GM04503 (cell line): ENCODE measurements at regions not wholly inside any gene's neighbourhood (a gene's known extent, or its start where the extent isn't known, plus 50 kb on each side); places are given as distances from the start of the nearest gene placed in this dataset.
"Not testable (repeated sequence)": the region's sequence is repeated elsewhere in the genome, so short reads cannot be mapped to it uniquely, and the experiment has no call there.

ENCODE experiments used
- DNase-seq: peaks from one replicate; pipeline ENCODE4 v3.0.0-alpha.2; 2012; ENCODE audit warnings: low read depth

DNA sequence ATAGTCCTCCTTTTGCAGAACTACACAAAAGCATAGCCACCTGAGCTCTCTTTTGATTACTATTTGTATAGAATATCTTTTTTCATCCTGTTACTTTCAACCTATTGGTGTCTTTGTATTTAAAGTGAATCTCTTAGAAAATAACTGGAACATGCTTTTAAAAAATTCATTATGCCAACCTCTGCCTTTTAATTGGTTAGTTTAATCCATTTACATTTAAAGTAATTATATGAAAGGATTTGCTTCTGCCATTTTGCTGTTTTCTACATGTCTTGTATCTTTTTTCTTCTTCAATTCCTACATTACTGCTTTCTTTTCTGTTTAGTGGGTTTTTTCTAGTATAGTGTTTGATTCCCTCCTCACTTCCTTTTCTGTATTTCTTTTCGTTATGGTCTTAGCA, 407.5 kb upstream of the ZEB2 start:
- DNase-seq, result no peak

DNA sequence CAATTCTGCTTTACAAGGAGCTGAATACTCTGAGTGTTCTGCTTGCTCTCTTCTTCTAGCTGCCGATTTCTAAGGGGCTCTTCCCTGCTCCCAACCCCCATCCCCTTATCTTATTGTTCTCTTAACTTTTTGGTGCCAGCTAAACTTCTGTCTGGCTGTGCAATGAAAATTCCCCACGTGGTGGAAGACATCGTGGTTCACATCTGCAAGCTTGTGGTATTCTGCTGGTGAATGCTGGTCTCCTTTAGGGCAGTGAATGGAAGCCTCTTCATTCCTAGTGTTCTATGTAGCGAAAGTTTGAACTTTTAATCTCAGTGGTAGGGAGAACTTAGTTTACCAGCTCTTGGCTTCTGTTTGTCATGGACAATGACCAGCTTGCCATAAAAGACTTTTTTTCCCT, 406.0 kb upstream of the ZEB2 start:
- DNase-seq, result no peak

DNA sequence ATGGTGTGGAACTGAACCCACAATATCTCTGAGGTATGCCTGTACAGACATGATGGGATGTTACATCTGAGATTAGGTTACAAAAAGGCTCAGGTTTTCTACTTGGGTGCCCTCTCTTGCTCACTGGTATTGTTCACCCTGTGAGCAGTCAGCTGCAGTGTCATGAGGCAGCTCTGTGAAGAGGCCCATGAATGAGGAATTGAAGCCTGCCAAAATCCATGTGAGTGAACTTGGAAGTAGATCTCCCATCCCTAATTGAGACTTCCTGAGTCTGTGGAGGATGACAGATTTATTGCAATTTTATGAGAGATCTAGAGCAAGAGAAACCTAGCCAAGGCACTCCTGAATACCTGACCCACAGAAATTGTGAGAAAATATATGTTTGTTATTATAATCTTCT, 404.9 kb upstream of the ZEB2 start:
- no peak for DNase-seq

DNA sequence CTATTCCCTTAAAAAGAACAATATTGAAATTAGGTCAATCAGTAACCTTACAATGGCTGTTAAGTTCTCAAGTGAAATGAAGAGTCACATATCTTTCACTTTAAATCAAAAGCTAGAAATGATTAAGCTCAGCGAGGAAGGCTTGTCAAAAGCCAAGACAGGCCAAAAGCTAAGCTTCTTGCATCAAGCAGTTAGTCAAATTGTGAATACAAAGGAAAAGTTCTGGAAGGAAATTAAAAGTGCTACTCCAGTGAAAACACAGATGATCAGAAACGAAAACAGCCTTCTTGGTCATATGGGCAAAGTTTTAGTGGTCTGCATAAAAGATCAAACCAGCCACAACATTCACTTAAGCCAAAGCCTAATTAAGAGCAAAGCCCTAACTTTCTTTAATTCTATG, 402.6 kb upstream of the ZEB2 start:
- DNase-seq, result no peak

DNA sequence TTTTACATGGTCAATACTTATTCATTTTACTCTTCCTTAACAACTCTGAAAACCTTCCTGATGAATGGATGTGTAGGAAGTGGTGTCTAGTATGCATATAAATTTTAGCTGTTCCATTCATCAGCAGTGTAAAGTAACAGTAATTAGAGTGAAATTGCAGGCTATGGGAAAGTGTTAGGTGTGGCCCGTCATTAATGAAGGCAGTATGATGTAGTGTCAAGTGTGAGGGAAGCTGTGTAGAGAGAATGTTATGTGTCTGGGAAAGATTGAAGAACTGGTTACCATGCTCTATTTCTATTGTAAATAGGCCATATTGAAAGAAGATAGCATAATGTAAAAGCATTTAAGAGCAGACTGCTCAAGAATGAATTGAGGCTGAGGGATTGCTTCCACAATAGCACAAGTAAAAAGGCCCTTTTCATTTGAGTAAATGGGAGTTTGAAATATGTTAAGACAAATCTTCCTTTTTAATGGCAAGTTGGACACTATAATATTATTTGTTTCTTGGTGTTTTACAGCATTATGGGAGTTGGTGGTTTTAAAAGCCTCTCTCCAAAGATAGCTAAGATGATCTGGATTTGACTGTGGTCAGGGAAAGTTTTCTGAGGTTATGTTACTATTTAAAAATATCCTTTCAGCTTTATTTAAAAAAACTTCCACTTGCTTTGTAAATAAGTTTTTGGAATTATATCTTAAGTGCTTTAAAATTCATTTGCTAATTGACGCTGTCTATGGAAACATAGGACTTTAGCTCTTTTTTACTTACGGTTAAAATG, 401.0 kb upstream of the ZEB2 start:
- no peak for DNase-seq

DNA sequence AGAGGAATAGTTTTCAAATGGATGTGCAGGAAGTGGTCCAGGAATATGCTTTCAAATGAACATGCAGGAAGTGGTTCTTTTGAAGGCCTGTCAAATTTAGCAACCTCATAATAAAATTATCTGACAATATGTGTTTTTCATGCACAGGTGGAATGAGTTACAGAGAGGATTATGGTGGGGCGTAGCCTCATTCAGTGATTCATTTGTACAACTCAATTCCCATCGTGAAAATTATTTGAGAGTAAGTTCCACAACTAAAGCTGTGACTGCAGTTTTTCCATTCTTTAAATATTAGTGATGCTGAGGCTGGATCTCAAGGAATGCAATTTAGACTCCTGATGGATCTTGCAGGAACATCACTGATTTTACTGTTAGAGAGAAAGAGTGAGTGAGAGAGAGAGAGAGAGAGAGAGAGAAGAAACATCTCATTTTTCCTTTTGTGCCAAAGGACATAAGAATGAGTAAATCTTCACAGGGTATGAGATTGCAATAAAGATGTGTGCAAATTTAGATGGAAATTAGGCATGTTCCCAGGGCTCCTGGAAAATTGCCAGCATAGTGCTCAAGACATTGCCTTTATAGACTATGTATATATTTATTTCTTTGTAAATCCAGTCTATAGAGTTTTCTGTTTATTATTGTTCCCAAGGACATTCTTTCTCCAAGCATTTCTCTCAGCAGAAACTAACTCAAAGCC, 394.9 kb upstream of the ZEB2 start:
- peak; percentile 61 for DNase-seq

DNA sequence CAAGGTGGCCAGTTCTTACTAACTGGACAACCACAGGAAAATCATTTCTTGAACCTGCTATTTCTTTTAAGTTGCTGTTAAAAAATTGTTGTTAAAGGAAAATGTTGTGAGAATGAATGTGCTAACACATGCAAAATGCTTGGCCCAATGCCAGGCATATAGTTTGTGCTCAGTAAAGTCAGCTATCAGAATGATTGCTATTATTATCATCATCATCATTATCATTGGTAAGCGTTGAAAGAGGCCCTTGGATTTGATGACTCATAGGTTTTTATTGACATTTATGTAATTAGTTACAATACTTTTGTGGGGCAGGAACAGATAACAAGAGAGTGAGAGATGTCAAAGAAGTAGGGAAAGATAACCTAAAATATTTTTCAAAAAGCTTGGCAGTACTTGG, 394.2 kb upstream of the ZEB2 start:
- DNase-seq, result no peak

DNA sequence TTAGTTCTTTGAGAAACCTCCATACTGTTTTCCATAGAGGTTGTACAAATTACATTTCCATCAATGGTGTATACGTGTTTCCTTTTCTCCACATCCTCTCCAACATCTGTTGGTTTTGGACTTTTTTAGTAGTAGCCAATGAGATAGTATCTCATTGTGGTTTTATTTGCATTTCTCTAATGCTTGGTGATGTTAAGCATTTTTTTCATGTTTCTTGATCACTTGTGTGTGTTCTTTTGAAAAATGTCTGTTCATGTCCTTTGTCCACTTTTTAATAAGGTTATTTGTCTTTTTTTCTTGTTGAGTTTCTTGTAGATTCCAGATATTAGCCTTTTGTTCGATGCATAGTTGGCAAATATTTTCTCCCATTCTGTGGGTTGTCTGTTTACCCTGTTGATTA, 392.3 kb upstream of the ZEB2 start:
- DNase-seq, result no peak

DNA sequence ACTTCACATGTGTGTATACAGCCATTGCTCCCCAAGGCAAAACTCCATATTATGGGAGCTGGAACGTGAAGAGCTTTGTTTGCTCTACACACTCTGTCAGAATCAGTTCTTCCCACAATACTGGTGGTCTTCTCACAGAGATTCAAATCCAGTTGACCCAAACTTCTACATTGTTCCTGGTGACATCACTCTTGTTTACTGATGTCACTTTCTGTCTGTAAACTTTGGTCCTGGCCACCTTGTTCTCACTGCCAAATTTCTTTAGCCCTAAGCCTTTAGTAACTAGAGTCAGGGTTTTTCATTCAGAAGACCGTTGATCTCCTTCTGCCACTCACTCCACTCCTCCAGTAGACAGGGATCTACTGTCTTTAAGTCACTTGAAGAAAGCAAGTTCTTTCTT, 386.0 kb upstream of the ZEB2 start:
- no peak for DNase-seq

DNA sequence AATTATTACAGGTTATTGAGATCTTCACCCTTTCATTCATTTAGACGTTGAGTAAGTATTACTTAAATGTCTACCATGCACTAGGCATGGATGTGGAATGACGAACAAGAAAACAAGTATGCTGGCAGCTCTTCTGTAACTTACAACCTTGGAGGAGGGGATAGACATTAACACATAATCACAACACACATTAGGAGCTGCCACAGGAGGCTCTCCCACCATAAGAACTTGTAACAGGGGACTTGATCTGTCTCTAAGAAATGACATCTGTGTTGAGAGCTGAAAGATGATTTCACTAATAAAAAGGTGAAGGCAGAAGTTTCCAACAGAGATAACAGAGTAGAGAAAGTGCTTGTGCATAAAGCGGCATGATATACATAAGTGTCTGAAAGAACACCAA, 384.7 kb upstream of the ZEB2 start:
- no peak for DNase-seq

DNA sequence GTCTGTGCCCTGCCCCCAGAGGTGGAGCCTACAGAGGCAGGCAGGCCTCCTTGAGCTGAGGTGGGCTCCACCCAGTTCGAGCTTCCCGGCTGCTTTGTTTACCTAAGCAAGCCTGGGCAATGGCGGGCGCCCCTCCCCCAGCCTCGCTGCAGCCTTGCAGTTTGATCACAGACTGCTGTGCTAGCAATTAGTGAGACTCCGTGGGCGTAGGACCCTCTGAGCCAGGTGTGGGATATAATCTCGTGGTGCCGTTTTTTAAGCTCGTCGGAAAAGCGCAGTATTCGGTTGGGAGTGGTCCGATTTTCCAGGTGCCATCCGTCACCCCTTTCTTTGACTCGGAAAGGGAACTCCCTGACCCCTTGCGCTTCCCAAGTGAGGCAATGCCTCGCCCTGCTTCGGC, 383.1 kb upstream of the ZEB2 start:
- DNase-seq, result not testable (repeated sequence)

DNA sequence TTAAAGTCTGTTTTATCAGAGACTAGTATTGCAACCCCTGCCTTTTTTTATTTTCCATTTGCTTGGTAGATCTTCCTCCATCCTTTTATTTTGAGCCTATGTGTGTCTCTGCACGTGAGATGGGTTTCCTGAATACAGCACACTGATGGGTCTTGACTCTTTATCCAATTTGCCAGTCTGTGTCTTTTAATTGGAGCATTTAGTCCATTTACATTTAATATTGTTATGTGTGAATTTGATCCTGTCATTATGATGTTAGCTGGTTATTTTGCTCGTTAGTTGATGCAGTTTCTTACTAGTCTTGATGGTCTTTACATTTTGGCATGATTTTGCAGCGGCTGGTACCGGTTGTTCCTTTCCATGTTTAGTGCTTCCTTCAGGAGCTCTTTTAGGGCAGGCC, 381.5 kb upstream of the ZEB2 start:
- DNase-seq, result not testable (repeated sequence)

DNA sequence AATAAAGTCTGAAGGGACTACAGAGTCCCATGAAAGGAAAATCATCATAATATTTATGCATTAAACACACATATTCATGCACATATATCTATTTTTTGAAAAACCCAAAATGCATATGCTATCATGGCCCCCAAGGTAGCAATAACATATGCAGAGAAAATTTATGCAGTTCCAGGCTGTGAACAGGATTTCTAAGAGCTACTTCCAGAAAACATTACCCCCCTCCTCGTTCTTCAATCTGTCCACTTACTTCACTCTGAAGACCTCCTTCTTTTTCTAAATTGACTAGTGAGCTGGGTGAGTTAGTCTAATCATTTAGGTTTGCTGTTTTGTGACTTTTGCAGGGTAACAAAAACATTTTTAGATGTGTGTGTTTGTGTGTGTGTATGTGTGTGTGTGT, 376.4 kb upstream of the ZEB2 start:
- no peak for DNase-seq

DNA sequence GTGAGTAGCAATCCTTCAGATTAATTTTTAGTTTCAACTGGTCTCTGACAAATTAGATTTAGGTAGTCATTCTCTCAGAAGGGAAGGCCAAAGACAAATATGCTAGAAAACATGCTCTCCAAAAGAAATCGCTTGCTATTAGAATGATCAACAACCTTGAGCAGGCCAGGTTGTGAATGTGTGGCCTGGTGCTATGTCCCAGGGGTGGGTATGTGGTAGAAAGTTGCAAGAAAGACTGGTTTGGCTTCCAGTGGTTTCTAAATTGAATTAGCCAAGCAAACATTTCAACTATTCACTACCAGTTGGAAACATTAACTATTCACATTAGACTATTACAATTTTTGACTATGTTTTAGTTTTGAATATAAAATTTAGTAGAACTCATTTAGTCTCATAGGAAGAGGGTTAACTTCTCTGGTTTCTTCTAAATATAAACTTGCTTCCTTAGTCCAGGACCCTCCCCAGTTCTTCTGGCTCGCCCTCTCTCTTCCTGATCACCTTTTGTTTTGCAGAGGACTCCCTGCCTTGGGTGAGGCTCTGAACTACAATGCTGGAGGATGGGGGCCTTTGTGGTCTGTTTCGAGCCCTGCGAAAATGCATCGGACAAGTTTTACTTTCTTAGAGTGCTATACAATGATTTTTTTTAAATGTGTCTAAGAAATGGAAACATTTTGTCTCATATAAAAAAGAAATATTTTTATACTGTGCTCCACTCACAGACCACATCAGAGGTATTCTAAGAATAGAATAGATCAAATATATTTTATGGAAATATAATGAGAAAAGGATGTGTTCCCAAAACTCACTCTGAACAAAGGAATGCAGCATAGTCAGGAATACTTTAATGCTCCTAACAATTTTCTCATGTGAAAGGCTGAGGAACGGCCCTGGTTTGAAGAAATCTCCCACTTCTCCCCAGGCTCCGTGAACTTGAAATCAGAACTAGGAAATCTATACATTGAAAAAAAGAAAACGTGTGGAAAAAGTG, 375.0 kb upstream of the ZEB2 start:
- no peak for DNase-seq

DNA sequence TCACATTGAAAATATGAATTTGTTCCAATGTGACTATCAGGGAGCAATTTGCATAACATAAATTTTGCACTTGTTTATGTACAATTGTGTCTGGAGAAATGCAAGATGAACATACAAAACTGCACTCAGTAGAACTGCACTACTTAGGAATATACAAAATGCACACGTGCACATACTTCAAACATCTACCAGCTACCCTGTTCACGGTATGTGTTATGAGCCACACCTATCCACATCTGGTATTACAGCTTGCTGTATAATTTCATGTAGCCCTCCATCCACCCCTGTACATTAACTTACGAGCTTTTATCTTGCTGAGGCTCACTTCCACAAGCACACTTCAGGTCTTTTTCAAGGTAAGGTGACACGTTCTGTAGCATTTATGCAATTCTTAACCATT, 373.5 kb upstream of the ZEB2 start:
- DNase-seq, result no peak

DNA sequence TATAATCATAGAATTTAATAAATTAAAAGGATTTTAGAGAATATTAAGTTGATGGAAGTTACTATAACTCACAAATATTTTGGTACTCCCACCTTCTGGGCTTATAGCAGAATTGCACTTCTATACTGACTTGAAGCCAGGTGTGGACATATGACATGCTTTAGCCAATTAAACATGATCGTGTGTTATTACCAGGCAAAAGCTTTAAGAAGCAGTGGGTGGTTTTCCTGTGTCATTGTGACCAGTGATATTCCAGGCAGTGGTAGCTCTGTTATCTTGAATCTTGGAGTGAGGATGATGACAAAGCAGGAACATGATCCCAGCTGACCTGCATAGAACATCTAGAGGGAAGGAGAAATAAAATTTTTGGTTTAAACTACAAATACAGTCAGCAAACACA, 370.9 kb upstream of the ZEB2 start:
- no peak for DNase-seq

DNA sequence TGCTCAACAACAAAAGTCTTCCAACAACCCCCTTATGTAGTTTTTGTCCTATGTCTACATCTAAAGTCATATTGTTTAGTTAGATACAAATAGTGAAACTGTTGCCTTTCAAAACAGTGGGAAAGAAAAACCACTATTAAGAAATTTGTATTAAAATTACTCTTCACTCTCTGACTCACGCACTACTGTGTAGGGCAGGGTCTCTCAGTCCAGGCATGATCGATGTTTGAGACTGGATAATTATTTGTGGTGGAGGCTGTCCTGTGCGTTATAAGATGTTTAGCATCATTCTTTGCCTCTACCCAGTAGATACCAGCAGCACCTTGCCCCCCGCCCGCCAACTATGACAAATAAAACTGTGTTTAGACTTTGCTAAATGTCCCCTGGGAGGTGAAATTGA, 369.4 kb upstream of the ZEB2 start:
- DNase-seq, result no peak

DNA sequence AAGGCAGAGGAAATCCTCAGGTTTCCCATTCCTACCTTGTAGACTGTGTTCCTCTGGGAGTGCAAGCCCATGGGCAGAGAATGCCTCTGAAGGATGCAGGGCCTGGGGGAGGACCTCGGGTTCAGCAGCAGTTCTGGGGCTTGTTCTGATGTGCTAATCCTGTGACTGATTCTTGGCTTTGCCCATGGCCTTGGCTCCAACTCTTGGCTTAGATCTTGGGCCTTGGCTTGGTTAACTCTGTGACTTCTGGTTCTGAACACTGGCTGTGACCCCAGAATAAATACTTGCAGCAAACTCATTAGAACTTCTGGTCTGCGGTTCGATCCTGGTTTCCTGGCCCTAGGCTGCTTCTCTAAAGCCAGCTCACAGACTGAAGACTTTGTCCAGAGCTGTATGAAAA, 366.9 kb upstream of the ZEB2 start:
- DNase-seq, result no peak

DNA sequence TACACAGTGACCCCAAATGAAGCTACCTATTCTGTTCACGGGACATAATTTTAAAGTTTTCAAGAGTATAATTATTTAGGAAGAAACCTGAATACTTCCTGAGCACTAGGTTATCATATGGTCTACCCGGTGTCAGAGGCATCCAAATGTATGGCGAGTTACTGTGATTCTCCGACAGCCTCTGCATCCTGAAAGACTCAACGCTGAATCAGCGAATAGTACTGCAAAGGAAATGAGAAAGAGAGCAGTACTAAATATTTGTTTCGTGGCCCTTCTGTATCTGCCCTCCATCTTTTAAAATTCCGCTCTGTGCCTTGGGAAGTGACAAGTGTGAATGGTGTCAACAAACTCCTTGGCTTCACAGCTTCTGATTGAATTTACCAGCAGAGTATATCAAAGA, 358.0 kb upstream of the ZEB2 start:
- no peak for DNase-seq

DNA sequence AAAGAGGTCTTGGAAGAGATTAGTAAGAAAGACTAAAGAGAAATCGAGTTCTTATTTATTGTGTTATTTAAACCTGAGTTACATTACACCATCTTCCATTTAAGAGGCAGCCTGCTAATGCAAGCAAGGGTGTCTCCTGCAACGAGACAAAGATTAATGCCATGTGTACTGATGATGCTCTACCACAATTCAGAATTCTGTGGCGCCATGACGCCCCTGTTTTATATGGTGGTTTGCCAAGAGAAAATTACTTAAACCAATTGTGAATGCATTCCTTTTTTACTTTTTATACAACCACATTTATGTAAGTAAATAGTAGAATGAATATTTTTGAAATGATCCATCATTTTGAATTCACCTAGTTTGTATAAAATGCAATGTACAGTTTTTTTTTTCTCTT, 356.1 kb upstream of the ZEB2 start:
- no peak for DNase-seq

DNA sequence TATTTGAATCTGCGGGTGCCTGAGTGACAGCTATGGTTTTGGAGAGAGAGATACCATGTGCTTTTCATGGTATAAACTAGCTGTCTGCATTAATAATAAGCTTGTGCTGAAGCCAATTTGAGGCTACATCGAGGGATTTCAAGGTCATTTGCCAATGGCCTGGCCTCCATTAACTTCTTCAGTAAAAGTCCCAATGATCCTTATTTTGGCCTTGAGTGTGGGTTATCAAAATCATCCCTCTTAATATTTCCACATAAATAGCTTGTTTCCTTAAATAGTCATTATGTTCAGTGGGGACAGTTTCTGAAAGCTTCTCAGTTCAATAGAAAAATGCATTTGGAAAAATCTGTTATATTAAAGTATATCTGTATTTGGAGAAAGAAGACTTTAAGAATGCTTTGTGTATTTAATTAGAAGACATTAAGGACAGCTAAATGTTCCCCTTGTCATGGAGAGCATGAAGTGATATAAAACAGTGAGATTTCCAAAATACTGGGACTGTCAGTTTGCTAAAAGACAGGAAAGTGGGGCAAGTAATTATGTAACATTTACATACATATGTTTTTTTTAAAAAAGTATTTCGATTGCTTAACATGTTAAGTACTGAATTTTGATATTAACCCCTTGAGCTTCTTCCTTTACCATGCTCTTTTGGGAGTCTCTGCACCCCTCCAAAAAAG, 355.5 kb upstream of the ZEB2 start:
- no peak for DNase-seq

DNA sequence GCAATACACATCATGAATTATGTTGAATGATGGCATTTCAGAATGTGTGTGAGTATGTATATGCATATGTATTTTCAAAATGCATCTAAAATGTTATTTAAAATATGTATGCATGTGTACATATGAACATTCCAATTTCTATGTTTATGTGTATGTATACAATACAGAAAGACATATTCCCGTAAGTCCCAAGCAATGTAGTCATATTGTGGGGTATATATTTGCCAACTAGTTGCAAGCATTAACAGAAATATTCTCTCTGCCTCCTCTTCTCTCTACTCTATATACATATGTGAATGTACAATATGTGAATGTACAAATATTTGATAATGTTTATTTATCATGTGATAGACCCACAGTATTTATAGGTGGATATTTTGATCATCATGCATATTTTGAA, 345.8 kb upstream of the ZEB2 start:
- DNase-seq, result no peak
